Right lobe of liver (tissue), 4 donors: ENCODE measurements at regions not wholly inside any gene's neighbourhood (a gene's known extent, or its start where the extent isn't known, plus 50 kb on each side); places are given as distances from the start of the nearest gene placed in this dataset.
"Not testable (repeated sequence)": the region's sequence is repeated elsewhere in the genome, so short reads cannot be mapped to it uniquely, and the experiment has no call there.

Source experiments
- CTCF ChIP-seq, 4 donors: fragments of 200-600 bp in 3 of 4; fragments of 450-650 bp in 1 of 4; IDR thresholded peaks; one replicate each; pipeline versions ENCODE4 v1.5.1 to v1.8.0; 2016 to 2022; ENCODE audit warnings: antibody characterized with exemption in 4 of 4, mild to moderate bottlenecking in 2 of 4
- POLR2A ChIP-seq: fragments of 450-650 bp; IDR thresholded peaks from one replicate; pipeline ENCODE4 v1.6.1; 2017; ENCODE audit warnings: antibody characterized with exemption, mild to moderate bottlenecking
- donor health status: DM: no; HTN: no; CAD: no.
- donor health status: DM: no; HTN: no; CAD: no.
- donor health status: DM: no; HTN: yes; CAD: no.

GRCh38 chr1:145182606-145183413 lies 59.2 kb downstream of the PPIAL4D start:
- peak in 1 of 4 donors; percentile 32 for TF ChIP-seq CTCF (IDR thresholded peaks at IDR 0.05)
- TF ChIP-seq POLR2A, result not testable (repeated sequence)
